ENCODE measurements at regions not wholly inside any gene's neighbourhood (a gene's known extent, or its start where the extent isn't known, plus 50 kb on each side); places are given as distances from the start of the nearest gene placed in this dataset.

DNA sequence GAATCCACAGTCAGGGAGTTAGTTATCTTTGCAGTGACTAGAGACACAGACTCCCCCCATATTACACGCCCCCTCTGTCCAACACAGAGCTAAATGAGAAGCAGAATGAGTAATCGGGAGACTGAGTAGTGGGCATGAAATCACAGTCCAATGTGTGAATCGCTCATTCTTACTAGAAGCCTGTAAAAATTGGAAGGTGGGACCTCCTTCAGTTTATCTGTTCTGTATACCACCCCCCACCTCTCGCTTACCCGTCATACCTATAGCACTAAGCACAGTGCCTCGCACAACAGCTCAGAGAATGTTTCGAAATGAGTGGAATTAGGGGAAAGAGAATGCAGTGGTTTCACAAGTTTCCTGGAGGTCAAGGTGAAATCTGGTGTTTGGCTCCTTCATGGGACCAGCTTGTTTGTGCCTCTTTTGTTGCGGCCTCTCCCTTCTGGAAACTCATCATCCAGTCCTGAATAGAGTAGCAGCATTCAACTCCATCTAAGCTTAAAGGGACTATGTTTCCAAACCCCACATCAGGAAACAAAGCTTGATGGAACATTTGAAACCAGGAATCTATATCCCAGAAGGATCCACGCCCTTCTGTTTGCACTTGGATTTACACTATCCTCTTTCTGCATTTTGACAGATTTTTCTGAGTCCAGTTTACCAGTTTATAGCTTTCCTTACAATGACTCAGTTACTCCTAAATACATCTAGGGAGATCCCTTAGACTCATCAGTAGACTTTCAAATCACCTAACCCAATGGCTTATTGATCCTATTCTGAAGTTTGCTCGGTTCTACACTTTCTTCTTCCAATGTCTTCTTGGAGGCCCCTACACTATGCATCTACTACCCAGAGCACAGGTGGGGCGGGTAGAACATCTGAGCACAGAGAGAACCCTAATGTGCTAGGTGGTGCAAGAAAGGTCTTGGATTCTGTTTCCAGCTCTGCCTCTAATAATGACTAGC lies 59.2 kb upstream of the PIM1 start:
- Histone ChIP-seq H3K4me3 (ENCODE audit: low read length) (no peak overlapping the region), H2AFZ (ENCODE audit: low read depth, low read length) (no peak overlapping the region), H3K4me1 (ENCODE audit: insufficient read depth, low read length) (peaks cover 7% of the 10 kb centered on the region), H3K27me3 (ENCODE audit: insufficient read depth, low read length) (no peaks in the 10 kb centered on the region), H3K36me3 (ENCODE audit: insufficient read depth, low read length) (no peaks in the 10 kb centered on the region), H3K9me3 (ENCODE audit: low read length) (no peaks in the 10 kb centered on the region)

DNA sequence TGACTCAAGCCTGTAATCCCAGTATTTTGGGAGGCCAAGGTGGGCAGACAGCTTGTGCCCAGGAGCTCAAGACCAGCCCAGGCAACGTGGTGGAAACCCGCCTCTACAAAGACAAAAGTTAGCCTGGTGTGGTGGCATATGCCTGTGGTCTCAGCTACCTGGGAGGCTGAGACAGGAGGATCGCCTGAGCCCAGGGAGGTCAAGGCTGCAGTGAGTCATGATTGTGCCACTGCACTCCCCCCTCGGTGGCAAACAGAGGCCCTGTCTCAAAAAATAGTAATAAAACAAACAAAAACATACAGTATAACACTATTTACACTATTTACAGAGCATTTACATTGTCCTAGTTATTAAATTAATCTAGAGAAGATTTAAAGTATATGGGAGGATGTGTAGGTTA lies 56.0 kb upstream of the PIM1 start:
- Histone ChIP-seq H3K4me3 (ENCODE audit: low read length) (no peak overlapping the region), H2AFZ (ENCODE audit: low read depth, low read length) (no peak overlapping the region)

DNA sequence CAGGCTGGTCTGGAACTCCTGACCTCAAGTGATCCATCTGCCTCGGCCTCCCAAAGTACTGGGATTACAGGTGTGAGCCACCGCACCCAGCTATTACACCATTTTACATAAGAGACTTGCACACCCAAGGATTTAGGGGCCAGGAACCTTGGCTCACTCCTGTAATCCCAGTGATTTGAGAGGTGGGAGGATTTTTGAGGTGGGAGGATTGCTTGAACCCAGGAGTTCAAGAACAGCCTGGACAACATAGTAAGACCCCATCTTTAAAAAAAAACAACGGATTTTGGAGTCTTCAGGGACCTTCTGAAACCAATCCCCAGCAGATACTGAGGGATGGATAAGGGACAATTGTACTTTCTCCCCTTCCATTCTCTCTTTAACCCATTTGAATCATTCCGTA lies 55.3 kb upstream of the PIM1 start:
- no peaks in the 10 kb centered on the region for H3K9me3 ChIP-seq (ENCODE audit: low read length)
- no peak overlapping the region for H3K4me3 ChIP-seq (ENCODE audit: low read length)
- no peak overlapping the region for H2AFZ ChIP-seq (ENCODE audit: low read depth, low read length)
- peaks cover 2% of the 10 kb centered on the region for H3K36me3 ChIP-seq (ENCODE audit: insufficient read depth, low read length)
- H3K27me3 ChIP-seq (ENCODE audit: insufficient read depth, low read length), result no peaks in the 10 kb centered on the region
- peaks cover 6% of the 10 kb centered on the region for H3K4me1 ChIP-seq (ENCODE audit: insufficient read depth, low read length)

More for the DNA sequence above, 56.0 kb upstream of the PIM1 start:
- Histone ChIP-seq H3K36me3 (ENCODE audit: insufficient read depth, low read length) (peaks cover 2% of the 10 kb centered on the region), H3K9me3 (ENCODE audit: low read length) (no peaks in the 10 kb centered on the region), H3K4me1 (ENCODE audit: insufficient read depth, low read length) (peaks cover 6% of the 10 kb centered on the region), H3K27me3 (ENCODE audit: insufficient read depth, low read length) (no peaks in the 10 kb centered on the region)

DNA sequence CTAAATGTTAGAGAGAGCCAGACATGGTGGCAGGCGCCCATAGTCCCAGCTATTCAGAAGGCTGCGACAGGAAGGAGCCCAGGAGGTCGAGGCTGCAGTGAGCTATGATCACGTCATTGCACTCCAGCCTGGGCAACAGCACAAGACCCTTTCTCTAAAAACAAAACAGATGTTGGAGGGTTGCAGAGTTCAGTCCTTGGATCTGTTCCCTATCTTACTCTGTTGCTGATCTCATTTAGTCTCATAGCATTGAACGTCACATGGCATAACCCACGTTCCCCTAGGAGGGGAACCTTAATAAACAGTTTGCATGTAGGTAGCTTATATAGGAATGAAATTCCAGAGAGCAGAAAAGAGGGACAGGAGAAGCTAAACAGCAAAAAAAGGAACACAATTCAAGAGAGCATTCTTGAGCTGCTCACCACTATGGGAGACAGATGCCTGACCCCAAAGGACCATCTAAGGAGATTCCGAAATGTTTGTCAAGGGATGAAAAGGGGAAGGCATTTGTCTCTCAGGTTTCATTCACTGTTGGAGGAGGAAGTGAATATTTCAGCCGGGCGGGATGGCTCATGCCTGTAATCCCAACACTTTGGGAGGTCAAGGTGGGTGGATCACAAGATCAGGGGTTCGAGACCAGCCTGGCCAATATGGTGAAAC lies 54.6 kb upstream of the PIM1 start:
- no peak overlapping the region for H3K4me3 ChIP-seq (ENCODE audit: low read length)
- peaks cover 6% of the 10 kb centered on the region for H3K4me1 ChIP-seq (ENCODE audit: insufficient read depth, low read length)
- H3K27me3 ChIP-seq (ENCODE audit: insufficient read depth, low read length), result no peaks in the 10 kb centered on the region
- no peak overlapping the region for H2AFZ ChIP-seq (ENCODE audit: low read depth, low read length)
- peaks cover 2% of the 10 kb centered on the region for H3K36me3 ChIP-seq (ENCODE audit: insufficient read depth, low read length)
- no peaks in the 10 kb centered on the region for H3K9me3 ChIP-seq (ENCODE audit: low read length)

DNA sequence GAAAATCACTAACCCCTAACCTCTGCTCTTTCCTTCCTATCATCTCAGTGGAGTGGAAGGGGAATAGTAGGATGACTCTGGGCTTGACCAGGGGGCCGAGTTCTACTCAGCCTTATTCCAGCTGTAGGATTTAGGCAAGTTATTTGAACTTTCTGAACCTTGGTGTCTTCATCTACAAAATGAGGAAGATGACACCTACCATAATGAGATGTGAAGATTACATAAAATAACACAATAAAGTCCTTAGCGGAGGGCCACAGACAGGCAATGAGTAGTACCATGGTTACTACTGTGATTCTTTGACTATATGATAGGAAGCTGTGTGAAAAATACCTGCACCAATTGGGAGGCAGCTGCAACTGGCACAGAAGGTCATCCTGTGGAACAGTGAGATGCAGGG lies 53.6 kb upstream of the PIM1 start:
- Histone ChIP-seq H3K4me1 (ENCODE audit: insufficient read depth, low read length) (no peaks in the 10 kb centered on the region), H3K36me3 (ENCODE audit: insufficient read depth, low read length) (peaks cover 2% of the 10 kb centered on the region), H2AFZ (ENCODE audit: low read depth, low read length) (no peak overlapping the region), H3K4me3 (ENCODE audit: low read length) (no peak overlapping the region), H3K9me3 (ENCODE audit: low read length) (no peaks in the 10 kb centered on the region), H3K27me3 (ENCODE audit: insufficient read depth, low read length) (no peaks in the 10 kb centered on the region)

DNA sequence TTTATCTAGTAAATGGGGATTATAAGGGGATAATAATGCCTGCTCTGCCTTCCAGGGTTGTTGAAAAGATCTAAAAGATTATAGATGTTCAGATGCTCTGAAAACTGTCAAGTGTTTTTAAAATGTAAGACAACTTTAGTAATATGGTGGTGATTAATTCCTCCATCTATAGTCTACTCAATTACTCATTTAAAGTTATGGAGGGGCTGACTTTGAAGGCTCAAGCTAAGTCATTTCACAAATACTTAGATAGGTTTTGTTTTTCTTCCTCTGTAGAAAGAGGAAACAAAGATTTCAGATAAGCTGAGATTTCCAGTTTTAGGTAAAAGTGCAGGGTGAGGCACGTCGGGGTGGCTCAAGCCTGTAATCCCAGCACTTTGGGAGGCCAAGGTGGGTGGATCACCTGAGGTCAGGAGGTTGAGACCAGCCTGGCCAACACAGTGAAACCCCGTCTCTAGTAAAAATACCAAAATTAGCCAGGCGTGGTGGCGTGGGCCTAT lies 50.5 kb upstream of the PIM1 start:
- peaks cover 2% of the 10 kb centered on the region for H3K36me3 ChIP-seq (ENCODE audit: insufficient read depth, low read length)
- H3K27me3 ChIP-seq (ENCODE audit: insufficient read depth, low read length), result no peaks in the 10 kb centered on the region
- H3K9me3 ChIP-seq (ENCODE audit: low read length), result no peaks in the 10 kb centered on the region
- H3K4me3 ChIP-seq (ENCODE audit: low read length), result no peak overlapping the region
- H3K4me1 ChIP-seq (ENCODE audit: insufficient read depth, low read length), result no peaks in the 10 kb centered on the region
- H2AFZ ChIP-seq (ENCODE audit: low read depth, low read length), result no peak overlapping the region
